HG03039 (cell line): ENCODE measurements at regions not wholly inside any gene's neighbourhood (a gene's known extent, or its start where the extent isn't known, plus 50 kb on each side); places are given as distances from the start of the nearest gene placed in this dataset.
"Not testable (repeated sequence)": the region's sequence is repeated elsewhere in the genome, so short reads cannot be mapped to it uniquely, and the experiment has no call there.

ENCODE experiments used
- ATAC-seq: cut with Tn5 transposase; IDR thresholded peaks from one replicate; pipeline ENCODE4 v1.9.1; 2021; ENCODE audit warnings: mild to moderate bottlenecking, moderate library complexity; ENCODE audit not compliant: unreplicated experiment

DNA sequence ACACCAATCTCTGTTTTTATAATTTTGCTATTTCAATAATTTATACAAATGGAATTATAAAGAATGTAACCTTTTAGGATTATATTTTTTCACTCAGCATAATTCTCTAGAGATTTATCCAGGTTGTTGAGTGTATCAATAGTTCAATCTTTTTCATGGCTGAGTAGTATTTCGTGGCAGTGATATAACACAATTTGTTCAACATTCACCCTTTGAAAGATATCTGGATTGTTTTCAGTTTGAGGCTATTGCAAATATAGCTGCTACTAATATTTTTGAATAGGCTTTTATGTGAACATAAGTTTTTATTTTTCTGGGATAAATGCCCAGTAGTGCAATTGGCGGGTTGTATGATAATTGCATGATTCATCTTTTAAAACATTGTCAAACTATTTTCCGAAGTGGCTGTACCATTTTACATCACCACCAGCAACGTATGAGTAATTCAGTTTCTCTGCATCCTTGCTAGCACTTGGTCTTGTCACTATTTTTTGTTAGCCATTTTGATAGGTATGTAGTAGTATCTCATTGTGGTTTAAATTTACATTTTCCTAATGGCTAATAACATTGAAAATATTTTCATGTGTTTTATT is 55.6 kb upstream of the ABCD3 start:
- ATAC-seq: no peak

DNA sequence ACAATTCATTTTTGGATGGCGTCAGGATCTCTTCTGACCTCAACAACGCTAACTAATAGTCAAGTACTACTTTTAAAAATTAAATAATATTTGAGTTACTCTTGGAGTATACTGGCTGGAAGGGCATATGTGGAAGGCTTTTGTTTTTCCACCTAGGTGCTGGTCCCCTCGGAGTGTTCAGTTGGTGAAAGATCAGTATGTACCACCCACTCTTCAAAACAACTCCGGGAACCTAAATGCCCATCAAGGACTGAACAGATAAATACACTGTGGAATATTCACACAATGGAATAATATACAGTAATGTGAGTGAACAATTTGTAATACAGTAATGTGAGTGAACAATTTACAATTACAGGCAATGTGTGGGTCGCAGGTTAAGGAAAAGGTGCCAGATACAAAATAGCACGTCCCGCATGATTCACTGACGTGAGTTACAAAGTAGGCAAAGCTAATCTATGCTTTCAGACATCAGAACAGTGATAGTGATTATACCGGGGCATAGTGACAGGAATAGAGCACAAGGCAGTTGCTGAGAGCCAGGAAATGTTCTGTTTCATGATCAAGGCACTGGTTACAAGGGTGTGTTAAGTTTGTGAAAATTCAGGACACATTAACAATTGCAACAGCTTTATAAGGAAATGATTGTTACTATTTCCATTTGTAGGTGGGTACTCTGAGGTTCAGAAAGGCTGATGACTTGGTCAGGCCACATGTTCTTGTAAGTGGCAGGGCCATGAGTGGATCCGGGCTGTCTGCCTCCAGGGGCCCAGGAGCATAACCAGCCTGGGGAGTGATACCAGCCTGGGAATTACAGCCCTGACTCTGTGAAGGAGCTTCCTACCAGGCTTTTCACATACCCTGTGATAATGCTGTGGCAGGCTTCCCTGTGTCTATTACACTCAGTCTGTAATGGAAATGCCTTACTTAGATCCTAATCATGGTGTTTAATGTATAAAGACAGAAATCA is 59.3 kb upstream of the ABCD3 start:
- no peak for ATAC-seq

DNA sequence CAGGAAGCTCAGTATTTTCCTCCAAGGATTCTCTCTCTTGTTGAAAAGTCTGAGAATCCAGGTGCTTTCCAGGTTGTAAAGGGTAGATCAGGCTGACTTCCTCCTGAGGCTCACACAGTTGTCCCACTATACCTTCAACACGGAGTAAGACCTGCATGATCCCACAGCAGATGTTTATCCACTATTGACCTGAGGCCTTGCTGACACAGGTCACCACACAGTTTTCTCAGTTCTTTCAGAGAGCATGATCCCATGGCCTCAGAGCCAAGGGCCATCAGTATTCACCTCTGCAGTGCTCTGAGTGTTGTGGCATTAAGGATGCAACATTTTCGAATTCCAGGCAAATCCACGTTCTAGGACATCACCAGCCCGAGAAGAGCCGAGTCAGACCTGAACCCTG is 60.5 kb upstream of the ABCD3 start:
- ATAC-seq: no peak

DNA sequence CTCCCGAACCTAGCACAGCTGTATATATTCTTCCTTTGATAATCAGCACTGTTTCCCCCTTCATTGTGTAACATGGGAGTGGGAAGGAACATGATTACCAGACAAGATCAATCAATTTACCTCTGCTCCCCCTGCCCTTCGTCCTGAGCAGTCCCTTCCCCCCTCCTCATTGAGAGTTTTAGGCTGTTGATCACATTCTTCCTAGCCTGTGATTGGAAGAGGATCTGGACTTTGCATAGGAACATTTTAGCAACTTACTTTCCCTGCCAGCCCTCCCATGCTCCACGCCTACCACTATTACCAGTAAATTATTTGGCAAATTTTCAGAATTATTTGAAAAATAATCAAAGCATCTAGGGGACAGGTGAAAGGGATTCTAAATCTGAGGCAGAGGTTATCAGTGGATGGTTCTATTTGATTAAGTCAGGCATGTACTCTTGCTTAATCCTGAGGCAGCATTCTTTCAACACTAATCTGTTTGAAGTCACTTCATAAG is 62.7 kb upstream of the ABCD3 start:
- ATAC-seq: no peak

DNA sequence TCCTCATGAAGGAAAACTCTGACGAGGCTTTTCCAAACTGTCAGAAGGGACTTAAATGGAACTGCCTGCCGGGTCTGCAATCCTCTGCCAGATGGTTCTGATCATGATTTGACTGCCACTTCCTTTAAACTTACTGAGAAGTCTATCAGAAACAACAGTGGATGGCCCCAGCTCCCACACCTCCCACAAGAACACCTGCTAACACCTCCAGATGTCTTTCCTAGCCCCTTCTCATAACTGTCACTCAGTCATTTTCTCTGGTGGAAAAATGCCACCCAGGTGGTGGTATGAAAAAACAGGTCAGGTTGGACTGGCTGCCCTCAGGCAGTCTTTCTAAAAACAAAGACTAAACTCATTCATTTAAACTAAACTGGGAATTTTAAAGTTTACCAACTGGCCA is 66.7 kb upstream of the ABCD3 start:
- ATAC-seq: no peak

DNA sequence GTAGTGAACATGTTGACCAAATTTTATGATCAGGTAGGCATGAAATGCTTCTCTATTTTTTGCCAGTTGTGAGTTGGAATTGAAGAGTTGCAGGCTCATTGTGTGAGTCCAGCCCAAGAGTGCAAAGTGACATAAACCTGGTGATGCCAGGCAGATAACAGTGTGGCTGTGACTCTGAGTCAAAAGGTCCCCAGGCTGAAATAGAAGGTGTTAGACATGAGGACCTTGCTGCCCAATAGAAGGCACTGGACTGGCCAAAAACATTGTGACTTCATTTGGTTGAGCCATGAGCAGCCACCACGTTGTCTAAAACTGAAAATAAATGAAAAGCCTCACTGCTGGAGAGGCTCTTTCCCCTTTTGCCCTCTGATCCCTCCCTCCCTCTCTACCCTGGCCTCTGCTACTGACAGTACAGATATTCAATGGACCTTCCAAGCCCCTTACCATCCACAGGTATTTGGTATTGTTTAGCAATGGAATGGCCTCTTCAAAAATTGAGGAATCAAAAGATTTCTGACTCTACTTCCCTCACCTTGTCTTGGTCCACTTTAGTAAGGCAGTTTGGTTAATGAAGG is 67.8 kb upstream of the ABCD3 start:
- ATAC-seq: no peak

DNA sequence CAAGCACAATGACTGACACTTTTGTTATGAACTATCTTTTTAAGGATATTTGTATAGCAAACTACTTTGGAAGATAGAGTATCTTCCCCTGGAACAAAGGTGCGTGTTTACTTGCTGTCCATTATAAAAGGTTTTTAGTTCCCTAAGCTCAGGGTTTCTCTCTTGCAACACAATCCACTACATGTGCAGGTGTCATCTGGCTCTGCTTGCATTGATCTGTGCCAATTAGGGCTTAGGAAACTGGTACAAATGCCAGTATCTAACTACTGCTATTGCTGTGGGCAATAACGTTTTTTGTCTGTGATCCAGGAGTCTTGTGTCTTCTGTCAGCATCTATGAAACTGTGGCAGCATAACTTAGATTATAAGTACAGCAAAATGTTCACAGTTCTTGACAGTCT is 68.3 kb upstream of the ABCD3 start:
- ATAC-seq: no peak

DNA sequence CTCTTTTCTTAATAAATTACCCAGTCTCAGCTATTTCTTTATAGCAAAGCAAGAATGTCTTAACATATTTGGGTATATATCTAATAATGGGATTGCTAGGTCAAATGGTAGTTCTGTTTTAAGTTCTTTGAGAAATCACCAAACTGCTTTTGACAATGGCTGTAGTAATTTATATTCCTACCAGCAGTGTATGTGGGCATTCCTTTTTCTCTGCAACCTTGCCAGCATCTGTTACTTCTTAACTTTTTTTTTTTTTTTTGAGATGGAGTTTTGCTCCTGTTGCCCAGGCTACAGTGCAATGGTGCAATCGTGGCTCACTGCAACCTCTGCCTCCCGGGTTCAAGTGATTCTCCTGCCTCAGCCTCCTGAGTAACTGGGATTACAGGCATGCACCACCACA is 69.8 kb upstream of the ABCD3 start:
- not testable (repeated sequence) for ATAC-seq

DNA sequence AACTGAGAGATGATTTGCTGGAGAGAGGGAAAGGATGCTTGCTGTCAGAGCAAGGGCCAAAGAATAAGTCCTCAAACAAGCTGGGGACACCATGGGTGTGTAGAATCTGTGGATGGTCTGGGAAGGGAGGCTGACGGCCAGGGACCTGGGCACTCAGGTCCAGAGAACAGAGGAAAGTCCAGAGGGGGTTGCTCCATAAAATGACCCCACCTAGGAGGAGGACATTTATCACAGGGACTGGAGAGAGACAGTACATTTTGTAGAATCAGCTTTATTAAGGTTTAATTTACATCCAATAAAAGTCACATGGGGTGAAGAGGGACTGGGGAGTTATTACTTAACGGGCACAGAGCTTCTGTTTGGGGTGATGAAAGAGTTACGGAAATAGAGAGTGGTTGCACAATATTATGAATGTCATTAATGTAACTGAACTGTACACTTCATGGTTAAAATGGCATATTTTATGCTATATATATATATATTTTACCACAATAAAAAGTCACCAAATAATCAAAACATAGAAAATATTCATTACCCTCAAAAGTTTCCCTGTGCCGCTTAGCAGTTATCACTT is 73.0 kb upstream of the ABCD3 start:
- no peak for ATAC-seq

DNA sequence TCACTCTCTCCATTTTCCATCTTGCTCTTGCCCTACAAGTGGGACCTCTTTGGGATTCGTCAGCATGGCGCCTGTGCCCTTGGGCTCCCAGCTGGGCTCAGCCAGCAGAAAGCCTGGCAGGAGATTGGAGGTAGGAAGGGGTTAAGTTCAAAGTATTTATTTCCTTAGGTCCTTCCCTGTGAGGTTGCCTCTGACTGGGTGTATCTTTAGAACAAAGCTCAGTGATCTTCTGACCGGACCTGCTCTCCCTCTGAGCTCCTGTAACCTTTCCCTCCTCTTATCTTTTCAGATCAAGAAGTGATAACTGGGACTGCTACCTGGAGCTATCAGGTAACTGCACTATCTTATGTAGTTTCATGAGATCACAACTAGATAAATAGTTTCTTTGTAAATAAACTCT is 75.8 kb upstream of the ABCD3 start:
- no peak for ATAC-seq

DNA sequence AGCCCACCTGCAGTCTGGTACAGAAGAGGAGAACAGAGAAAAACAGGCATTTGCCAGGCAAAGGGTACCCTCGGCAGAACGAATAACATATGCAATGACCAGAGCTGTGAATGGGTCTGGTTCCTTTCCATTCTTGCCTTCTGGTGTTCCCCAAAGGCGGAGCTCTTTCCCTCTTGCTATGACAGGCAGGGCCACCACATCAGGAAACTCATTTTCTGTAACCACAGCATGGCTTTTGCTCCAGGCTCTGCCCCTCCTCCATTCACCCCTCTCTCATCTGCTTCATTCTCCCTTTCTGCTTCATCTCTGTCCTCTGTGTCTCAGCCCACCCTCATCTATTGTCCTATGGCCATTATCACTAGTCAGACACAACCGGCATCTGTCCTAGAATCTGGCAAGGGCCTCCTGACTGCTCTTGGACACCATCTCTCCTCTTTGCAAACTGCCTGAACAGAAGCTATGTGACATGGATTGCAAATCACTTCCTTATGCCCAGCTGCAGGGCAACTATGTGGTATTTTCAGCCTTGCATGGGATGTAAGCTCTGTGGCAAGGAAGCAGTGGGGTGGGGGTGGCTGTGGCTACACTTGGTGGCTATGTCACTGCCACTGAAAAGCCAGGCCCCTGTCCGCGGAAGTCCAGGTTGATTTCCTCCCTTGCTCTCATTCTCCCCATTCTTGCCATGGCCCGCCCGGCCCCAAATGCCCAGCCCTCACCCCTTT is 78.8 kb upstream of the ABCD3 start:
- no peak for ATAC-seq

DNA sequence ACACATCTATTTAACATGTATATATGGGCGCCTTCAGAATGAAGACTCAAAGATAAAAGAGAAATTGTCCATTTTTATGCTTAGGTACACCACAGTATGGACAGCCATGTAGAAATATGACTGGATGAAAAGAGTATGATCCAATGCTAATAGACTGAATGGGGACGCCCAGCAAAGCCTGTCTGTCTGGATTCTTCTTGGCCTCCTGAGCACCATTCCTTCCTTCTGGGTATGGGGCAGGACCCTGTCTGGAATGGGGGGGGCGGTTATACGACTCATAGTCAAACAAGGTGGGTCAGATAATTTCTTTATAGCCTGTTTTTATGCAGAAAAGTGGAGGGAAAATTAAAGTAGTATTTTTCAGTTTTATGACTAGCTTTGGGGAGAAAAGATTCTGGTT is 81.2 kb upstream of the ABCD3 start:
- ATAC-seq: no peak

DNA sequence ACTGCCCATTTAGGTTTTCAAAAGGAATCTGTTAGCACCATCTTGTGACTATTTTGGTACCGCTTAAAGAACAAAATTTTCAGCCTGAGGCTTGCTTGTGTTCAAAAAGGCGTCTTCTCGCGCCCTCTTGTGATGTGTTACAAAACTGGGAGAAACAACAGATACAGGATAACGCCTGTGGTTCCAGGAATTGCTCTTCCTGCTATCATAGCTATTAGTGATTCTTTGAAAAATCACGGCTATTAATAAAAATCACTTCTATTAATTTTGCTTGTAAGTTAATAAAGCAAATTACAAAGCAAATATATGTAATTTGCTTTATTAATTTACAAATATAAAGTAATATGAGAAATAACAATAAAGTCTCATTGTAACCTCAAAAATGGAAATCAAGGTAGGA is 82.2 kb upstream of the ABCD3 start:
- no peak for ATAC-seq

DNA sequence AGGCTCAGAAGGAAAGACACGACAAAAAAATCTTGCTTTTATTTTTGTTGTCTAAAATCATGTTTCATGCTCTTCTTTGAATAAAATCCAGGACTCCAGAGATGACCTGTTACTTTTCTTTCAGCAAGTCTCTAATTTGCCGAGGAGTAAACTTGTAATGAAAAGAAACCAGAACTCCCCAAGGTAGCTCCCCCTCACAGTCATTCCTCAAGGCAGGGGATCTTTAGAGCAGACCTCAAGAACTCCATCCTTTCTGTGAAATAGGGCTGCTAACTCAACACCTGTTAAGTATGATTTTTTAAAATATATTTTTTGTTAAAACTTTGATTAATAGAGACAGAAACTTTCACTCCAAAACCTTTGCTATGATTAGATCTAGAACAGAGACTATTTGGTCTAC is 82.7 kb upstream of the ABCD3 start:
- no peak for ATAC-seq

DNA sequence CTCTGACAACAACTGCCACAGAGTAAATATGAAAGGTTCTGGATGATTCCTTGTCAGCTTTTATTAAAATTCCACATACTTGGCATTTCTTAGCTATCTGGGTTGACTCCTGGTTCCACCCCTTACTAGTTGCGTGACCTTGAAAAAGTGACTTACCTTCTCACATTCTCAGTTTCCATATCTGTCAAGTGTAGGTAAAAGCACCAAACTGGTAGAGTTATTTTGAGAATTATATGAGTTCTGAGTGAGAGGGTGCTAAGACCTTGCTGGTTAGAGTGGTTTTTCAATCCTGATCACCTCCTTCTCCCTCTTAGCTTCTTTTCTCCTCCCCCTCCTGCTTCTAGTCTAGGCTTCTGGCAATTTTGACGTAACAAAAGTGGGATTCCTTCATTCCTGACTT is 83.4 kb upstream of the ABCD3 start:
- ATAC-seq: no peak

DNA sequence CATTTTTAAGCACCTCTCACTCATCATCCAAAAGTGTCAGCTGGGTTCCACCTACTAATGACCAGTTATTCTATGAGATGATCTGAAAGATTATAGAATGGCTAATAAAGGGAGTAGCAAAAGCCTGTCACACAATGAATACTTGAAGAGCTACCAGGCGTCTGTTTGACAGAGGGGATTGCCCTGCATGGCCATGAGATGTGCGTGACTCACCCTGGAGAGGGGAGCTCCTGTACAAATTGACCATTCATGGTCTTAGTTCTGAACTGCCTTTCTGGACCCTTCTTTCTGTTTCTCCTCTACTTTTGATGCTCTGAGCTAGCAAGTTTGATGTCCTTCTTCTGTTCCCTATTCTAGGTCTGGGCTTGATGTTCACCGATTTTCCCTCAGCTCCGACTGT is 85.2 kb upstream of the ABCD3 start:
- ATAC-seq: peak; percentile 50

DNA sequence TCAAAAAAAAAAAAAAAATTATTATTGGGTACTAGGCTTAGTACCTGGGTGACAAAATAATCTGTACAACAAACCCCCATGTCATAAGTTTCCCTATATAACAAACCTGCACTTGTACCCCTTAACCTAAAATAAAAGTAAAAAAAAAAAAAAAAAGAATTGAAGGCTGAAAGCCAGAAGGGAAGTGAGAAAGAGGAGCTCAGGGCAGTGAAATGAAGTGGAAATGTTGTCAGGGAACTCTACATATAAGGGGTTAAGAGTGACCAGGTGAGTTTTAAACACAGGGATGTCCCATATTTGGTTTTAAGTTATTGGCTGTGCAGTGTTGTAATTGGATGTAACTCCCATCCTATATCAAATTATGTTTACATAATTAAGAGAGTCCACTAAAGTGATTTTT is 85.7 kb upstream of the ABCD3 start:
- no peak for ATAC-seq

DNA sequence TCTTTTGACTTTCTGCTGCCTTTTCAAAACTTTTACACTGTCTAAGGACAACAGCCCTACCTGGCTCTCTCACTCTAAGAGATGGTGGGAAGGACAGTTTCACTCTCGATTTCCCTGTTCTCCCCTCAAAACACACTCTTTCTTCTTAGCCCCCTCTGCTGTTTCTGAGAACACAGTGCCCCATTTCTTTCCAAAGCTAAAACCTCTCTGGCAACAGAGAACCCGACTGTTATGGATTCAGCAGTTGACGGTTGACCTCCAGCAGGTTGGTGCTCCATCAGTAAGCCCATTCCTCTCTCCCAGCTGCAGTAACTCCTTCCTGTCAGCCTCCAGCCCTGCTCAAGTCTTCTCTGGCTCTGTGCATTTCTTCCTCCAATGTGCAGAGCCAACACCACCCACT is 88.2 kb upstream of the ABCD3 start:
- no peak for ATAC-seq

DNA sequence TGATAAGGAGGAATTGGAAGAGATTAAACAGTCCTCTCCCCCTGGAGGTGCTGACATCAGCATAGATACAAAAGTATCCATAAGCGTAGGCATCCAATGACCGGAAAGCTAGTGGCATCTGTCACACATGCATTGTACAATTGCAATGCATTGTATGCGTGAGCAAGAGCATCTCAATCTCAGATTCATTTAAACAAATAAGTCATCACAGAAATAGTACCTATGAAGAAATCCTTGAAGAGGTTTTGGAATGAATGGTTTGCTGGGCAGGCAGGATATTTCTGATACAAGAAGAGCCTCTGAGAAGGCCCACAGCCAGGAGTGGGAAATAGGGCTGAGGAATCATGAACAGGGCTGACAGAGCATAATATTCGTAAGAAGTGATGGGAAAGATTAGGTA is 88.9 kb upstream of the ABCD3 start:
- ATAC-seq: no peak

DNA sequence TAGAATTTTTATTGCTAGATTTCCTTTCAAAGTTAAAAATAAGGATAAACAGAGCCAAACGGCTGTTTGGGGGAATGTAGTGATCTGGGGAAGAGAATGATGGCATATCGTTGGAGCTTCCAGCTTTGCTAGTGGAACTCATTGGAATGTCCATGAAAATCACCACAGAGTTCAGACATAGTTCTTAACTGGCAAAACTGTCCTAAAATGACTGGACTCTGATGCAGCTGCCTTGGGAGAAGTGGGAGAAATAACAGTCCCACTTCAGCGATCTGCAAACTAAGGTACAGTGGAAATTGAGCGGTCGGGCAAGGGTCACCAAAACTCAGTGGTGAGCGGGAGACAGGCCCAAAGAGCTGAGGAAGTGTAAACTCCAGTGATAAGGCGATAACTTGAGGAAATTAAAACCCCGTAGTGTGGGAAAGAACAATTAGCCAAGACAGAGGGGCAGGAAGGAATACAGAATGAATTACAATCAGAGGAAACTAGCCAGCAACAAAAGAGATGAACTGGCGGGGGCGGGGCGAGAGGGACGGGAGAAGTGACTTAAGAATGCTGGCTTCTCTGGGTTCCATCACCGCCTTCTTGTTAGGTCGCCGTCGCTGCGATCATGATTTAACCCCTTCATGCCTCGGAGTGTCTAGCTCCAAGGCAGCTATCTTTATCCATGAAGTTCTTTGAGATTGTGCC is 89.8 kb upstream of the ARHGAP29 start:
- no peak for ATAC-seq
